SK-N-SH treated with all-trans-retinoic acid at 6 μM for 48 hours (cell line): ENCODE measurements at regions not wholly inside any gene's neighbourhood (a gene's known extent, or its start where the extent isn't known, plus 50 kb on each side); places are given as distances from the start of the nearest gene placed in this dataset.

ENCODE experiments used
- ATAC-seq: fragments of 200-7000 bp; cut with Tn5 transposase; 3 replicates; pipeline ENCODE4 v1.9.1; 2020; ENCODE audit warnings: mild to moderate bottlenecking, moderate library complexity
- ARNTL ChIP-seq: fragments of 450-650 bp; formaldehyde crosslinking; IDR thresholded peaks from 2 replicates; pipeline ENCODE4 v1.5.0; 2020; ENCODE audit warnings: low read depth, mild to moderate bottlenecking, moderate library complexity, borderline replicate concordance
- BACH2 ChIP-seq: fragments of 250-450 bp; sonication (Bioruptor Pico); IDR thresholded peaks from 2 replicates; pipeline ENCODE4 v1.9.0; 2021; ENCODE audit warnings: mild to moderate bottlenecking, borderline replicate concordance
- CREB5 ChIP-seq: fragments of 250-450 bp; sonication (Bioruptor Pico); IDR thresholded peaks from 2 replicates; pipeline ENCODE4 v1.5.1; 2020; ENCODE audit warnings: low read depth, mild to moderate bottlenecking, moderate library complexity
- CSDC2 ChIP-seq: fragments of 250-450 bp; sonication (Bioruptor Pico); IDR thresholded peaks from 2 replicates; pipeline ENCODE4 v1.5.0; 2020; ENCODE audit warnings: mild to moderate bottlenecking, moderate library complexity
- ESRRG ChIP-seq: fragments of 250-450 bp; sonication (Bioruptor Pico); IDR thresholded peaks from 2 replicates; pipeline ENCODE4 v1.6.1; 2021; ENCODE audit warnings: mild to moderate bottlenecking
- GLIS3 ChIP-seq: fragments of 250-450 bp; sonication (Bioruptor Pico); IDR thresholded peaks from 2 replicates; pipeline ENCODE4 v1.5.0; 2020; ENCODE audit warnings: mild to moderate bottlenecking, moderate library complexity
- ISL1 ChIP-seq: fragments of 250-450 bp; sonication (Bioruptor Pico); IDR thresholded peaks from 2 replicates; pipeline ENCODE4 v2.1.2; 2022; ENCODE audit warnings: mild to moderate bottlenecking, moderate library complexity
- OSR1 ChIP-seq: fragments of 250-450 bp; sonication (Bioruptor Pico); IDR thresholded peaks from 2 replicates; pipeline ENCODE4 v1.8.0; 2022; ENCODE audit warnings: moderate library complexity, mild to moderate bottlenecking, inconsistent platforms
- PATZ1 ChIP-seq: fragments of 250-450 bp; sonication (Bioruptor Pico); IDR thresholded peaks from 2 replicates; pipeline ENCODE4 v1.8.0; 2020; ENCODE audit warnings: mild to moderate bottlenecking, moderate library complexity, borderline replicate concordance
- POU6F1 ChIP-seq: fragments of 250-450 bp; sonication (Bioruptor Pico); IDR thresholded peaks from 2 replicates; pipeline ENCODE4 v1.8.0; 2021; ENCODE audit warnings: low read depth, mild to moderate bottlenecking, moderate library complexity, borderline replicate concordance
- SNAI2 ChIP-seq: fragments of 250-450 bp; sonication (Bioruptor Pico); IDR thresholded peaks from 2 replicates; pipeline ENCODE4 v1.5.0; 2020; ENCODE audit warnings: mild to moderate bottlenecking, moderate library complexity
- TOX ChIP-seq: fragments of 250-450 bp; sonication (Bioruptor Pico); IDR thresholded peaks from 2 replicates; pipeline ENCODE4 v1.8.0; 2021; ENCODE audit warnings: mild to moderate bottlenecking, moderate library complexity, borderline replicate concordance
- TSHZ2 ChIP-seq: fragments of 250-450 bp; sonication (Bioruptor Pico); IDR thresholded peaks from 2 replicates; pipeline ENCODE4 v1.5.0; 2020; ENCODE audit warnings: mild to moderate bottlenecking, moderate library complexity
- ZC3H10 ChIP-seq: fragments of 250-450 bp; sonication (Bioruptor Pico); IDR thresholded peaks from 2 replicates; pipeline ENCODE4 v1.5.1; 2021; ENCODE audit warnings: mild to moderate bottlenecking, moderate library complexity
- ZFP3 ChIP-seq: fragments of 250-450 bp; sonication (Bioruptor Pico); IDR thresholded peaks from 2 replicates; pipeline ENCODE4 v1.5.0; 2020; ENCODE audit warnings: mild to moderate bottlenecking, moderate library complexity
- ZFP30 ChIP-seq: fragments of 450-650 bp; formaldehyde crosslinking; IDR thresholded peaks from 2 replicates; pipeline ENCODE4 v1.5.0; 2022; ENCODE audit warnings: mild to moderate bottlenecking, moderate library complexity
- ZNF565 ChIP-seq: fragments of 450-650 bp; formaldehyde crosslinking; conservative IDR thresholded peaks from 2 replicates; pipeline ENCODE4 v1.5.0; 2020; ENCODE audit warnings: low read depth, mild to moderate bottlenecking, moderate library complexity
- ZNF70 ChIP-seq: fragments of 450-650 bp; formaldehyde crosslinking; IDR thresholded peaks from 2 replicates; pipeline ENCODE4 v1.5.0; 2020; ENCODE audit warnings: mild to moderate bottlenecking, moderate library complexity
- ZNF8 ChIP-seq: fragments of 450-650 bp; formaldehyde crosslinking; IDR thresholded peaks from 2 replicates; pipeline ENCODE4 v1.5.0; 2020; ENCODE audit warnings: mild to moderate bottlenecking, moderate library complexity

- TF ChIP-seq CSDC2 (no peak), ARNTL (no peak), ESRRG (CRISPR knock-in tag) (no peak), ZFP3 (CRISPR knock-in tag) (no peak), GLIS3 (CRISPR knock-in tag) (no peak), TOX (CRISPR knock-in tag) (no peak), ZFP30 (CRISPR knock-in tag) (no peak), ZNF565 (CRISPR knock-in tag) (no peak), ZC3H10 (CRISPR knock-in tag) (no peak), CREB5 (CRISPR knock-in tag) (no peak)
- no peak for ATAC-seq
Measured at GRCh38 chr21:33974513-33975468, 59.2 kb upstream of the ATP5PO start.

GRCh38 chr21:33973268-33973667 lies 57.7 kb upstream of the ATP5PO start:
- TF ChIP-seq ZC3H10 (CRISPR knock-in tag) (no peak), BACH2 (CRISPR knock-in tag) (no peak), CSDC2 (no peak), ISL1 (CRISPR knock-in tag) (no peak), TSHZ2 (no peak), SNAI2 (CRISPR knock-in tag) (no peak), CREB5 (CRISPR knock-in tag) (no peak), ZNF8 (CRISPR knock-in tag) (no peak), ZFP30 (CRISPR knock-in tag) (no peak)
- ATAC-seq: no peak

GRCh38 chr21:33972539-33972938 lies 56.9 kb upstream of the ATP5PO start:
- TF ChIP-seq PATZ1 (no peak), CREB5 (CRISPR knock-in tag) (no peak), ZNF8 (CRISPR knock-in tag) (no peak), ZNF70 (CRISPR knock-in tag) (no peak), GLIS3 (CRISPR knock-in tag) (no peak), ZC3H10 (CRISPR knock-in tag) (no peak), ESRRG (CRISPR knock-in tag) (no peak), BACH2 (CRISPR knock-in tag) (no peak), ZFP30 (CRISPR knock-in tag) (no peak), CSDC2 (no peak), OSR1 (CRISPR knock-in tag) (no peak), POU6F1 (CRISPR knock-in tag) (no peak), ARNTL (no peak), ZFP3 (CRISPR knock-in tag) (no peak)
- ATAC-seq: no peak
